ENCODE measurements at regions not wholly inside any gene's neighbourhood (a gene's known extent, or its start where the extent isn't known, plus 50 kb on each side); places are given as distances from the start of the nearest gene placed in this dataset.

DNA sequence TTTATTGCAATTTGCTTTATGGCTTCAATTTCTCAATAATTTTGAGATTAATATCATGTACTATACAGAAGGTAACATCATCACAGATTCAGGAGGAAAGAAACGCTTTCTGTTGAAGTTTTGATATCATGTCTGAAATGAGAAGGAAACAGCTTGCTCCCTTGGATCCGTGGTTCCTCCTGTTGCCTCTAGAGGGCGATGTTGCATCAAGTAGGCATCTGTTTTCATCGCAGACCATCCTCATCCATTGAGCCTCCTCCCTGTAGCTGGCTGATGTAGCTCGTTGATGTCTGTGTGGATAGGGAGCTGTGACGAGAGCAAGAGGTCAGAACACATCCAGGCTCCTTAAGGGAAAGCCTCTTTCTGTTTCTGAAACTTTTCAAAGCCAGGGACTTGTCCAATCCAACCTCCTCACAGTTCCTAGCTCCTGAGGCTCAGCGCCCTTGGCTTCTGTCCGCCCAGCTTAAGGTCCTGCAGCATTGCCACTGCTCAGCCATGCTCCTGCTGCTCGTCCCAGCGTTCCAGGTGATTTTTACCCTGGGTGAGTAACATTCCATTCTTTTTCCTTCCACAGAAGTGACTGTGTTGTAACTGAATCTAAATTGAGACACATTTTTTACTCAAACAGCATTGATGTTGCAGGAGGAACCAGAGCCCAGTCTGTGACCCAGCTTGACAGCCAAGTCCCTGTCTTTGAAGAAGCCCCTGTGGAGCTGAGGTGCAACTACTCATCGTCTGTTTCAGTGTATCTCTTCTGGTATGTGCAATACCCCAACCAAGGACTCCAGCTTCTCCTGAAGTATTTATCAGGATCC, 304.8 kb upstream of the OR4E1 start:
- H3K27me3 ChIP-seq (ENCODE audit: insufficient read depth, poor library complexity, severe bottlenecking): peaks cover 3% of the 10 kb centered on the region
- TF ChIP-seq, protein P1, sequence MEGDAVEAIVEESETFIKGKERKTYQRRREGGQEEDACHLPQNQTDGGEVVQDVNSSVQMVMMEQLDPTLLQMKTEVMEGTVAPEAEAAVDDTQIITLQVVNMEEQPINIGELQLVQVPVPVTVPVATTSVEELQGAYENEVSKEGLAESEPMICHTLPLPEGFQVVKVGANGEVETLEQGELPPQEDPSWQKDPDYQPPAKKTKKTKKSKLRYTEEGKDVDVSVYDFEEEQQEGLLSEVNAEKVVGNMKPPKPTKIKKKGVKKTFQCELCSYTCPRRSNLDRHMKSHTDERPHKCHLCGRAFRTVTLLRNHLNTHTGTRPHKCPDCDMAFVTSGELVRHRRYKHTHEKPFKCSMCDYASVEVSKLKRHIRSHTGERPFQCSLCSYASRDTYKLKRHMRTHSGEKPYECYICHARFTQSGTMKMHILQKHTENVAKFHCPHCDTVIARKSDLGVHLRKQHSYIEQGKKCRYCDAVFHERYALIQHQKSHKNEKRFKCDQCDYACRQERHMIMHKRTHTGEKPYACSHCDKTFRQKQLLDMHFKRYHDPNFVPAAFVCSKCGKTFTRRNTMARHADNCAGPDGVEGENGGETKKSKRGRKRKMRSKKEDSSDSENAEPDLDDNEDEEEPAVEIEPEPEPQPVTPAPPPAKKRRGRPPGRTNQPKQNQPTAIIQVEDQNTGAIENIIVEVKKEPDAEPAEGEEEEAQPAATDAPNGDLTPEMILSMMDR (IDR thresholded peaks at IDR 0.05; ENCODE audit: insufficient read depth, low read length): peak; percentile 96
- TF ChIP-seq, protein P2, sequence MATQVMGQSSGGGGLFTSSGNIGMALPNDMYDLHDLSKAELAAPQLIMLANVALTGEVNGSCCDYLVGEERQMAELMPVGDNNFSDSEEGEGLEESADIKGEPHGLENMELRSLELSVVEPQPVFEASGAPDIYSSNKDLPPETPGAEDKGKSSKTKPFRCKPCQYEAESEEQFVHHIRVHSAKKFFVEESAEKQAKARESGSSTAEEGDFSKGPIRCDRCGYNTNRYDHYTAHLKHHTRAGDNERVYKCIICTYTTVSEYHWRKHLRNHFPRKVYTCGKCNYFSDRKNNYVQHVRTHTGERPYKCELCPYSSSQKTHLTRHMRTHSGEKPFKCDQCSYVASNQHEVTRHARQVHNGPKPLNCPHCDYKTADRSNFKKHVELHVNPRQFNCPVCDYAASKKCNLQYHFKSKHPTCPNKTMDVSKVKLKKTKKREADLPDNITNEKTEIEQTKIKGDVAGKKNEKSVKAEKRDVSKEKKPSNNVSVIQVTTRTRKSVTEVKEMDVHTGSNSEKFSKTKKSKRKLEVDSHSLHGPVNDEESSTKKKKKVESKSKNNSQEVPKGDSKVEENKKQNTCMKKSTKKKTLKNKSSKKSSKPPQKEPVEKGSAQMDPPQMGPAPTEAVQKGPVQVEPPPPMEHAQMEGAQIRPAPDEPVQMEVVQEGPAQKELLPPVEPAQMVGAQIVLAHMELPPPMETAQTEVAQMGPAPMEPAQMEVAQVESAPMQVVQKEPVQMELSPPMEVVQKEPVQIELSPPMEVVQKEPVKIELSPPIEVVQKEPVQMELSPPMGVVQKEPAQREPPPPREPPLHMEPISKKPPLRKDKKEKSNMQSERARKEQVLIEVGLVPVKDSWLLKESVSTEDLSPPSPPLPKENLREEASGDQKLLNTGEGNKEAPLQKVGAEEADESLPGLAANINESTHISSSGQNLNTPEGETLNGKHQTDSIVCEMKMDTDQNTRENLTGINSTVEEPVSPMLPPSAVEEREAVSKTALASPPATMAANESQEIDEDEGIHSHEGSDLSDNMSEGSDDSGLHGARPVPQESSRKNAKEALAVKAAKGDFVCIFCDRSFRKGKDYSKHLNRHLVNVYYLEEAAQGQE (IDR thresholded peaks at IDR 0.05; ENCODE audit: insufficient replicate concordance, low read depth): no peak
- DNase-seq (ENCODE audit: low read depth in 1 of 2, low spot score in 1 of 2): peak; percentile 3 to 32
- no peak overlapping the region for H3K4me3 ChIP-seq (replicated peaks; ENCODE audit: insufficient read depth, low read length)
- H3K27ac ChIP-seq (replicated peaks): no peak overlapping the region

DNA sequence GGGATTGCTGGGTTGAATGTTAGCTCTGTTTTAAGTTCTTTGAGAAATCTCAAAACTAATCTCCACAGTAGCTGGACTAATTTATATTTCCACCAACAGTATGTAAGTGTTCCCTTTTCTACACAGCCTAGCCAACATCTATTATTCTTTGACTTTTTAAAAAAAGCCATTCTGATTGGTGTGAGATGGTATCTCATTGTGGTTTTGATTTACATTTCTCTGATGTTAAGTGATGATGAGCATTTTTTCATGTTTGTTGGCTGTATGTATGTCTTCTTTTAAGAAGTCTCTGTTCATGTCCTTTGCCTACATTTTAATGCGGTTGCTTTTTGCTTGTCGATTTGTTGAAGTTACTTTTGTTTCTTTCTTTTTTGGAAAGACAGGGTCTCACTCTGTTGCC, 301.1 kb upstream of the OR4E1 start:
- no peak for TF ChIP-seq GABPA (IDR thresholded peaks at IDR 0.05; ENCODE audit: low read depth)
- Histone ChIP-seq H3K4me3 (replicated peaks; ENCODE audit: insufficient read depth, low read length) (no peak overlapping the region), H3K27me3 (ENCODE audit: insufficient read depth, poor library complexity, severe bottlenecking) (peaks cover 2% of the 10 kb centered on the region), H3K27ac (replicated peaks) (no peak overlapping the region)
- no peak for DNase-seq (ENCODE audit: low read depth in 1 of 2, low spot score in 1 of 2)

DNA sequence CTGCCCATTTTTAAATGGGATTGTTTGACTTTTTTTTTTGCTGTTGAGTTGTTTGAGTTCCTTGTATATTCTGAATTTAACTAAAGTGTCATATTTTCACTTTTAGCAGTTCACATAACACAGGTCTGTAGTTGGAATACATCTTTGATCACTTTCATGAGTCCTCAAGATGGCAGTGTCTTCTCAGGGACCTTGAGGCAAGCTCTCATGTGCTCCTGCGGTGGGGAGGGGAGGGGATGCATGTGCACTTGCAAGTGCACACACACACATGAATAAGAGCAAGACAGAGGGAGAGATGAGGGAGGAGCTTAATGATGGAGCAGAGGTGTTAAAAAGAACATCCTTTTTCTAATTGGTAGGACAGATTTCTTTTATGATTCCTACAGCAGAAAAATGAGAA, 291.4 kb upstream of the OR4E1 start:
- TF ChIP-seq, protein P1 (IDR thresholded peaks at IDR 0.05; ENCODE audit: insufficient read depth, low read length): no peak
- TF ChIP-seq SPI1 (IDR thresholded peaks at IDR 0.05; ENCODE audit: borderline replicate concordance, low read depth) (no peak), GABPA (IDR thresholded peaks at IDR 0.05; ENCODE audit: low read depth) (no peak), POLR2AphosphoS5 (IDR thresholded peaks at IDR 0.05; ENCODE audit: low read depth) (no peak)
- TF ChIP-seq, protein P2 (IDR thresholded peaks at IDR 0.05; ENCODE audit: insufficient replicate concordance, low read depth): no peak
- H3K27ac ChIP-seq (replicated peaks): no peak overlapping the region
- DNase-seq (ENCODE audit: low read depth in 1 of 2, low spot score in 1 of 2): no peak
- H3K4me3 ChIP-seq (replicated peaks; ENCODE audit: insufficient read depth, low read length): no peak overlapping the region
- no peaks in the 10 kb centered on the region for H3K27me3 ChIP-seq (ENCODE audit: insufficient read depth, poor library complexity, severe bottlenecking)

GRCh38 chr14:21964180-21964579, 290.6 kb upstream of the OR4E1 start:
- Histone ChIP-seq H3K27me3 (ENCODE audit: insufficient read depth, poor library complexity, severe bottlenecking) (no peaks in the 10 kb centered on the region), H3K27ac (replicated peaks) (no peak overlapping the region), H3K4me3 (replicated peaks; ENCODE audit: insufficient read depth, low read length) (no peak overlapping the region)
- no peak for DNase-seq (ENCODE audit: low read depth in 1 of 2, low spot score in 1 of 2)
- TF ChIP-seq GABPA (IDR thresholded peaks at IDR 0.05; ENCODE audit: low read depth): no peak
- TF ChIP-seq POLR2AphosphoS5 (IDR thresholded peaks at IDR 0.05; ENCODE audit: low read depth): no peak
- TF ChIP-seq SPI1 (IDR thresholded peaks at IDR 0.05; ENCODE audit: borderline replicate concordance, low read depth): no peak
- TF ChIP-seq, protein P1 (IDR thresholded peaks at IDR 0.05; ENCODE audit: insufficient read depth, low read length): no peak
- TF ChIP-seq, protein P2 (IDR thresholded peaks at IDR 0.05; ENCODE audit: insufficient replicate concordance, low read depth): no peak
